Suprapubic skin (tissue), 4 donors: ENCODE measurements at regions not wholly inside any gene's neighbourhood (a gene's known extent, or its start where the extent isn't known, plus 50 kb on each side); places are given as distances from the start of the nearest gene placed in this dataset.

Source experiments
- CTCF ChIP-seq, 2 donors: fragments of 200-600 bp in 1 of 2; fragments of 450-650 bp in 1 of 2; sonication (generic) in 1 of 2; IDR thresholded peaks; one replicate each; pipeline ENCODE4 v1.5.1; 2016 to 2019; ENCODE audit warnings: antibody characterized with exemption in 2 of 2, mild to moderate bottlenecking in 1 of 2, moderate library complexity in 1 of 2
- EP300 ChIP-seq: sonication (generic); formaldehyde crosslinking; IDR thresholded peaks from one replicate; pipeline ENCODE4 v1.6.1; 2017; ENCODE audit warnings: antibody characterized with exemption
- POLR2AphosphoS5 ChIP-seq, 3 donors: sonication (generic); formaldehyde crosslinking; IDR thresholded peaks; one replicate each; pipeline ENCODE4 v1.6.1; 2017; ENCODE audit warnings: antibody characterized with exemption in 3 of 3

GRCh38 chr10:6786579-6787031 lies 206.5 kb upstream of the PRKCQ start:
- TF ChIP-seq EP300 (no peak), CTCF (IDR thresholded peaks at IDR 0.05) (peak in 1 of 2 donors; percentile 12), POLR2AphosphoS5 (IDR thresholded peaks at IDR 0.05) (no peak)
